Testis (tissue), 2 donors: ENCODE measurements at regions not wholly inside any gene's neighbourhood (a gene's known extent, or its start where the extent isn't known, plus 50 kb on each side); places are given as distances from the start of the nearest gene placed in this dataset.

Source experiments
- POLR2A ChIP-seq: fragments of 450-650 bp; IDR thresholded peaks from one replicate; pipeline ENCODE4 v1.6.1; 2017; ENCODE audit warnings: antibody characterized with exemption, mild to moderate bottlenecking, moderate library complexity
- TF ChIP-seq, protein P1 (sequence below), 3 experiments: fragments of 450-650 bp in 2 of 3; fragments of 200-600 bp in 1 of 3; sonication (generic) in 1 of 3; IDR thresholded peaks; one replicate each; pipeline ENCODE4 v1.5.1; 2016 to 2019; ENCODE audit warnings: antibody characterized with exemption in 3 of 3, mild to moderate bottlenecking in 2 of 3, moderate library complexity in 1 of 3

DNA sequence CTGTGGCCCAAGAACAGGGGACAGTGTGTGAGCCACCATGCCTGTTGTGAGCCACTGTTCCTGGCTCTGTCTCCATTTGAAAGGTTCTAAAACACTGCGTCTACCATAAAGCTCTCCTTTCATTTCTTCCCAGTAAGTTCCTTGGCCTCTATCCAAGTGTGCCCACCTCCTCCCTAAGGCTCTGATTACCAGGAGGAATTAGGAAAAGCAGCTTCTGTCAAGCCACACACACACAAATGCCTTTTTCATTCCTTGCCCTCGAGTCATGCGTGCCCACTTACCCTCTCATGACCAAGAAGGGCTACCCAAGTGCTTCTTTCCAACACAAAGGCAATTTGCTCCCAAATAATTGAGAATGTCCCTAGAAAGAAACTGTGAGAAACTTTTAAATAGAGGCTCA, 70.8 kb upstream of the PARD3 start:
- TF ChIP-seq, protein P1, sequence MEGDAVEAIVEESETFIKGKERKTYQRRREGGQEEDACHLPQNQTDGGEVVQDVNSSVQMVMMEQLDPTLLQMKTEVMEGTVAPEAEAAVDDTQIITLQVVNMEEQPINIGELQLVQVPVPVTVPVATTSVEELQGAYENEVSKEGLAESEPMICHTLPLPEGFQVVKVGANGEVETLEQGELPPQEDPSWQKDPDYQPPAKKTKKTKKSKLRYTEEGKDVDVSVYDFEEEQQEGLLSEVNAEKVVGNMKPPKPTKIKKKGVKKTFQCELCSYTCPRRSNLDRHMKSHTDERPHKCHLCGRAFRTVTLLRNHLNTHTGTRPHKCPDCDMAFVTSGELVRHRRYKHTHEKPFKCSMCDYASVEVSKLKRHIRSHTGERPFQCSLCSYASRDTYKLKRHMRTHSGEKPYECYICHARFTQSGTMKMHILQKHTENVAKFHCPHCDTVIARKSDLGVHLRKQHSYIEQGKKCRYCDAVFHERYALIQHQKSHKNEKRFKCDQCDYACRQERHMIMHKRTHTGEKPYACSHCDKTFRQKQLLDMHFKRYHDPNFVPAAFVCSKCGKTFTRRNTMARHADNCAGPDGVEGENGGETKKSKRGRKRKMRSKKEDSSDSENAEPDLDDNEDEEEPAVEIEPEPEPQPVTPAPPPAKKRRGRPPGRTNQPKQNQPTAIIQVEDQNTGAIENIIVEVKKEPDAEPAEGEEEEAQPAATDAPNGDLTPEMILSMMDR (IDR thresholded peaks at IDR 0.05), result no peak
- no peak for TF ChIP-seq POLR2A
